OCI-LY7 (cell line): ENCODE measurements at regions not wholly inside any gene's neighbourhood (a gene's known extent, or its start where the extent isn't known, plus 50 kb on each side); places are given as distances from the start of the nearest gene placed in this dataset.

Experiments
- EZH2phosphoT487 ChIP-seq: fragments of 200-600 bp; sonication (generic); IDR thresholded peaks from 2 replicates; pipeline ENCODE4 v1.6.1; 2018; ENCODE audit warnings: low read depth, borderline replicate concordance, mild to moderate bottlenecking, mixed run types, antibody characterized with exemption, low read length, moderate library complexity, mixed read lengths
- TF ChIP-seq, protein P1 (sequence below): fragments of 200-600 bp; sonication (generic); conservative IDR thresholded peaks from 2 replicates; pipeline ENCODE4 v1.5.1; 2014; ENCODE audit warnings: mild to moderate bottlenecking, antibody characterized with exemption, low read length, moderate library complexity, mixed read lengths

DNA sequence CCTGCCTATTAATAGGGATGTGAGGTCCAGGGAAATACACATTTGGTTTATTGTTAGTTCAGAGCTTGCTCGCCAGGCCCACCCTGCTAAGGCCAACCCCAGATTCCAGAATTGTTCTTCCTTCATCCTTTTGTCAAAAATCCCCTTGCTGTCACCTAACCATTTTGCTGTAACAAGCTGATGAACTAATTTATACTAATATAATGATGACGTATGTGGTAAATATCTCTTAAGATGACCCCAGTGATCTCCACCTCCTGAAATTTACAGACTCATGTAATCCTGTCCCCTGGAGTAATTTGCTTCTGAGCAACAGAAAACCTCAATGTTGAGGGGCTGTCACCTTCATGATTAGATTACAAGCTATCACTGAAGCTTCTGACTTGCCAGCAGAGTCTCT, 236.3 kb upstream of the N4BP1 start:
- TF ChIP-seq, protein P1, sequence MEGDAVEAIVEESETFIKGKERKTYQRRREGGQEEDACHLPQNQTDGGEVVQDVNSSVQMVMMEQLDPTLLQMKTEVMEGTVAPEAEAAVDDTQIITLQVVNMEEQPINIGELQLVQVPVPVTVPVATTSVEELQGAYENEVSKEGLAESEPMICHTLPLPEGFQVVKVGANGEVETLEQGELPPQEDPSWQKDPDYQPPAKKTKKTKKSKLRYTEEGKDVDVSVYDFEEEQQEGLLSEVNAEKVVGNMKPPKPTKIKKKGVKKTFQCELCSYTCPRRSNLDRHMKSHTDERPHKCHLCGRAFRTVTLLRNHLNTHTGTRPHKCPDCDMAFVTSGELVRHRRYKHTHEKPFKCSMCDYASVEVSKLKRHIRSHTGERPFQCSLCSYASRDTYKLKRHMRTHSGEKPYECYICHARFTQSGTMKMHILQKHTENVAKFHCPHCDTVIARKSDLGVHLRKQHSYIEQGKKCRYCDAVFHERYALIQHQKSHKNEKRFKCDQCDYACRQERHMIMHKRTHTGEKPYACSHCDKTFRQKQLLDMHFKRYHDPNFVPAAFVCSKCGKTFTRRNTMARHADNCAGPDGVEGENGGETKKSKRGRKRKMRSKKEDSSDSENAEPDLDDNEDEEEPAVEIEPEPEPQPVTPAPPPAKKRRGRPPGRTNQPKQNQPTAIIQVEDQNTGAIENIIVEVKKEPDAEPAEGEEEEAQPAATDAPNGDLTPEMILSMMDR, result no peak
- no peak for TF ChIP-seq EZH2phosphoT487
